HL-60 (cell line): ENCODE measurements at regions not wholly inside any gene's neighbourhood (a gene's known extent, or its start where the extent isn't known, plus 50 kb on each side); places are given as distances from the start of the nearest gene placed in this dataset.

Source experiments
- DNase-seq, 2 experiments: peaks; one replicate each; pipeline ENCODE4 v3.0.0-alpha.2; 2010 to 2020; ENCODE audit warnings: low read depth in 1 of 2, low spot score in 1 of 2
- H3K27ac ChIP-seq: fragments of 250-450 bp; sonication (Bioruptor Pico); replicated peaks from 2 replicates; pipeline ENCODE4 v1.5.1; 2020; ENCODE audit warnings: mild to moderate bottlenecking, moderate library complexity
- H3K27me3 ChIP-seq: fragments of 250-450 bp; sonication (Bioruptor Pico); 2 replicates; pipeline ENCODE4 v1.5.1; 2021; ENCODE audit warnings: mild to moderate bottlenecking, moderate library complexity; ENCODE audit not compliant: insufficient read depth, poor library complexity, severe bottlenecking
- H3K4me3 ChIP-seq: replicated peaks from 2 replicates; pipeline ENCODE4 v1.5.1; 2011; ENCODE audit warnings: mild to moderate bottlenecking, control low read depth, low read length; ENCODE audit not compliant: insufficient read depth
- CTCF ChIP-seq: IDR thresholded peaks from one replicate; pipeline ENCODE4 v1.5.1; 2011; ENCODE audit warnings: low read length, control low read depth, inconsistent platforms; ENCODE audit not compliant: insufficient read depth
- GABPA ChIP-seq: IDR thresholded peaks from 2 replicates; pipeline ENCODE4 v1.6.1; 2012; ENCODE audit warnings: low read depth
- POLR2AphosphoS5 ChIP-seq: IDR thresholded peaks from 2 replicates; pipeline ENCODE4 v1.6.1; 2012; ENCODE audit warnings: low read depth
- SPI1 ChIP-seq: IDR thresholded peaks from 2 replicates; pipeline ENCODE4 v1.6.1; 2012; ENCODE audit warnings: low read depth, mild to moderate bottlenecking, borderline replicate concordance
- TF ChIP-seq, protein P1 (sequence below): IDR thresholded peaks from 2 replicates; pipeline ENCODE4 v1.6.1; 2012; ENCODE audit warnings: low read depth; ENCODE audit not compliant: insufficient replicate concordance

DNA sequence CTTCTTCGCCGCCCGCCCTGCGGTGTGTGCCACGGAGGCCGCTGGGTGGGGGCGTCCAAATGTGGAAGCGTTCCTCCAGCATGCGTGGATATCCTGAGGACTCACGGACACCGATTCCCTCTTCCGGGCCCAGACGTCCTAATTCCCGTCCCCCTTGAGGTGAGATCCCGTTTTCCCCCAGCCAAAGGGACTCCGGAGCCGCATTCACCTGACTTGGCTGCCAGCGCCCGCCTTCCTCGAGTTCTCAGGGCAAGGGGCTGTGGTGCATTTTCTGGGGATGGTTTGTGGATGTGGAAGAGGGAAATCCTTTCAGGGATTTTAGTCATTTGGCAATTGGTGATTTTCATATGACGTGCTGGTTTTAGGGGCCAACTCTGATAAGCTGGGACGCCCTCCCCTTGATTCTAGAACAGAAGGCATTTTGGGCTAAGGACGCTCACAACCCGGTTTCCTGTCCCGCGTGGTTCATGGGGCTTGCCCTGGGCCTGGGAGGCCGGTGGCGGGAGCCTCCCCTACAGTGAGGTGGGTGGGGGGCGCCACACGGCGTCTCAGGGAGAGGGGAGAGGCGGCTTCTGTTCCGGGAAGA lies 165.4 kb downstream of the ACTR3B start:
- H3K27ac ChIP-seq, result no peak overlapping the region
- no peak for DNase-seq
- H3K27me3 ChIP-seq, result peaks cover 16% of the 10 kb centered on the region
- H3K4me3 ChIP-seq, result no peak overlapping the region
- no peak for TF ChIP-seq POLR2AphosphoS5
- no peak for TF ChIP-seq SPI1
- TF ChIP-seq GABPA, result no peak
- TF ChIP-seq CTCF, result no peak
- TF ChIP-seq, protein P1, sequence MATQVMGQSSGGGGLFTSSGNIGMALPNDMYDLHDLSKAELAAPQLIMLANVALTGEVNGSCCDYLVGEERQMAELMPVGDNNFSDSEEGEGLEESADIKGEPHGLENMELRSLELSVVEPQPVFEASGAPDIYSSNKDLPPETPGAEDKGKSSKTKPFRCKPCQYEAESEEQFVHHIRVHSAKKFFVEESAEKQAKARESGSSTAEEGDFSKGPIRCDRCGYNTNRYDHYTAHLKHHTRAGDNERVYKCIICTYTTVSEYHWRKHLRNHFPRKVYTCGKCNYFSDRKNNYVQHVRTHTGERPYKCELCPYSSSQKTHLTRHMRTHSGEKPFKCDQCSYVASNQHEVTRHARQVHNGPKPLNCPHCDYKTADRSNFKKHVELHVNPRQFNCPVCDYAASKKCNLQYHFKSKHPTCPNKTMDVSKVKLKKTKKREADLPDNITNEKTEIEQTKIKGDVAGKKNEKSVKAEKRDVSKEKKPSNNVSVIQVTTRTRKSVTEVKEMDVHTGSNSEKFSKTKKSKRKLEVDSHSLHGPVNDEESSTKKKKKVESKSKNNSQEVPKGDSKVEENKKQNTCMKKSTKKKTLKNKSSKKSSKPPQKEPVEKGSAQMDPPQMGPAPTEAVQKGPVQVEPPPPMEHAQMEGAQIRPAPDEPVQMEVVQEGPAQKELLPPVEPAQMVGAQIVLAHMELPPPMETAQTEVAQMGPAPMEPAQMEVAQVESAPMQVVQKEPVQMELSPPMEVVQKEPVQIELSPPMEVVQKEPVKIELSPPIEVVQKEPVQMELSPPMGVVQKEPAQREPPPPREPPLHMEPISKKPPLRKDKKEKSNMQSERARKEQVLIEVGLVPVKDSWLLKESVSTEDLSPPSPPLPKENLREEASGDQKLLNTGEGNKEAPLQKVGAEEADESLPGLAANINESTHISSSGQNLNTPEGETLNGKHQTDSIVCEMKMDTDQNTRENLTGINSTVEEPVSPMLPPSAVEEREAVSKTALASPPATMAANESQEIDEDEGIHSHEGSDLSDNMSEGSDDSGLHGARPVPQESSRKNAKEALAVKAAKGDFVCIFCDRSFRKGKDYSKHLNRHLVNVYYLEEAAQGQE, result no peak

DNA sequence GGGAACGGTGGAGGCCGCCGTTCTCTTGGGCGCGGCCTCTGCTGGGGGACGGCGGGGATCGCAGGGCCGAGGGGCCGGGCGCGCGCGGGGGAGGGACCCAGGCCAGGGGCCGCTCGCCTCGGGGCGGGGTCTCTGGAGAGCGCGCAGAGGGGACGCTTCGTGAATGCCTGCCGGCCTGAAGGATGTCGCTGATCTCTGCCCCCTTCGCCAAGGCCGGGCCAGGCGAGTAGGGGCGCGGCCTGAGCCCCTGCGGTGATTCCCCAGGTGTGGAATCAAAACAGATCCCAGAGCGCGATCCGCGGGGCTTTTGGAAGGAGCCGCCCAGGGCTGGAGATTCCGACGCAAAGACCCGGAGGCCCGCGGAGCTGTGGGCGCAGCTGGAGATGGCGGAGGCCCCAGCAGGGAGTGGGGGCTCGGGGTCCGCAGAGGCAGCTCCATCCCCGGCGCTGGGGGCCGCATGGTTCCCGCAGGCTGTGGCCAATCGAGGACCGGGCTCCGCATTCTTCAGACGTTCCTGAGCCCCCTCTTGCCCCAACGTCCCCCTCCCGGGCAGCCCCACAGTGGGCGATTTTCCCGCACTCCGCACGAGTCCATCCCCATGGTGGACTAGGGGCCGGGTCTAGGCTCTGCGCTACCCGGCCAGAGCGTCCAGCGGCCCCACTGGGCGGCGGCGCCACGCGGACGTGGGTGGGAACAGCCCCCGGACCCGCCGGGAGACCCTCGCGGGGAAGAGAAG lies 166.0 kb downstream of the ACTR3B start:
- TF ChIP-seq CTCF (no peak), POLR2AphosphoS5 (no peak), SPI1 (no peak), GABPA (no peak)
- TF ChIP-seq, protein P1, result no peak
- DNase-seq, result no peak
- no peak overlapping the region for H3K27ac ChIP-seq
- no peak overlapping the region for H3K4me3 ChIP-seq
- peaks cover 16% of the 10 kb centered on the region for H3K27me3 ChIP-seq

- no peak for DNase-seq
- no peak overlapping the region for H3K4me3 ChIP-seq
- H3K27ac ChIP-seq, result no peak overlapping the region
- peaks cover 1% of the 10 kb centered on the region for H3K27me3 ChIP-seq
- TF ChIP-seq CTCF (no peak), POLR2AphosphoS5 (no peak), SPI1 (no peak), GABPA (no peak)
- TF ChIP-seq, protein P1, result no peak
These were observed 172.1 kb downstream of the ACTR3B start for GRCh38 chr7:152931633-152932032.
